GM18858 (cell line): ENCODE measurements at regions not wholly inside any gene's neighbourhood (a gene's known extent, or its start where the extent isn't known, plus 50 kb on each side); places are given as distances from the start of the nearest gene placed in this dataset.
"Not testable (repeated sequence)": the region's sequence is repeated elsewhere in the genome, so short reads cannot be mapped to it uniquely, and the experiment has no call there.

ENCODE experiments used
- ATAC-seq: cut with Tn5 transposase; IDR thresholded peaks from one replicate; pipeline ENCODE4 v1.9.1; 2021; ENCODE audit not compliant: unreplicated experiment

GRCh38 chr5:118430076-118430475, 558.3 kb downstream of the DTWD2 start:
- no peak for ATAC-seq

- ATAC-seq: no peak
Measured at GRCh38 chr5:118407958-118408357, 580.4 kb downstream of the DTWD2 start.

- no peak for ATAC-seq
Measured at GRCh38 chr5:118405650-118406061, 582.7 kb downstream of the DTWD2 start.

- ATAC-seq: peak; percentile 35
Measured at GRCh38 chr5:118397236-118397635, 591.1 kb downstream of the DTWD2 start.

- ATAC-seq: no peak
Measured at GRCh38 chr5:118392491-118392890, 595.9 kb downstream of the DTWD2 start.

GRCh38 chr5:118382931-118383330, 605.4 kb downstream of the DTWD2 start:
- not testable (repeated sequence) for ATAC-seq

- no peak for ATAC-seq
Measured at GRCh38 chr5:118379470-118379869, 608.9 kb downstream of the DTWD2 start.

GRCh38 chr5:118378959-118379358, 609.4 kb downstream of the DTWD2 start:
- no peak for ATAC-seq

GRCh38 chr5:118377420-118377819, 610.9 kb downstream of the DTWD2 start:
- ATAC-seq: no peak

- no peak for ATAC-seq
Measured at GRCh38 chr5:118371973-118372831, 616.1 kb downstream of the DTWD2 start.

GRCh38 chr5:118366429-118366828, 621.9 kb downstream of the DTWD2 start:
- ATAC-seq: no peak

GRCh38 chr5:118365718-118366117, 622.6 kb downstream of the DTWD2 start:
- ATAC-seq: no peak

GRCh38 chr5:118354797-118355196, 633.5 kb downstream of the DTWD2 start:
- no peak for ATAC-seq

- no peak for ATAC-seq
Measured at GRCh38 chr5:118353970-118354369, 634.4 kb downstream of the DTWD2 start.

- no peak for ATAC-seq
Measured at GRCh38 chr5:118336468-118336867, 651.9 kb downstream of the DTWD2 start.

GRCh38 chr5:118327389-118327788, 661.0 kb downstream of the DTWD2 start:
- ATAC-seq: no peak

- no peak for ATAC-seq
Measured at GRCh38 chr5:118326481-118327045, 661.8 kb downstream of the DTWD2 start.

- ATAC-seq: no peak
Measured at GRCh38 chr5:118325931-118326330, 662.4 kb downstream of the DTWD2 start.

- not testable (repeated sequence) for ATAC-seq
Measured at GRCh38 chr5:118323723-118324122, 664.6 kb downstream of the DTWD2 start.

GRCh38 chr5:118321081-118321480, 667.3 kb downstream of the DTWD2 start:
- no peak for ATAC-seq

- no peak for ATAC-seq
Measured at GRCh38 chr5:118320121-118320520, 668.2 kb downstream of the DTWD2 start.

- no peak for ATAC-seq
Measured at GRCh38 chr5:118314931-118315330, 673.4 kb downstream of the DTWD2 start.
